Keratinocyte (primary cell): ENCODE measurements at regions not wholly inside any gene's neighbourhood (a gene's known extent, or its start where the extent isn't known, plus 50 kb on each side); places are given as distances from the start of the nearest gene placed in this dataset.
"Not testable (repeated sequence)": the region's sequence is repeated elsewhere in the genome, so short reads cannot be mapped to it uniquely, and the experiment has no call there.

Experiments
- CTCF ChIP-seq, 3 experiments: IDR thresholded peaks in 1 of 3; conservative IDR thresholded peaks in 1 of 3; optimal IDR thresholded peaks in 1 of 3; 2 replicates in 2 of 3; 3 replicates in 1 of 3; pipeline versions ENCODE3 to v1.5.1; 2011; ENCODE audit warnings: low read length in 3 of 3, mild to moderate bottlenecking in 3 of 3, moderate library complexity in 2 of 3, control low read depth in 1 of 3, inconsistent platforms in 1 of 3; ENCODE audit not compliant: insufficient read depth in 2 of 3; ENCODE audit errors: extremely low read depth in 1 of 3
- EZH2 ChIP-seq: IDR thresholded peaks from one replicate; pipeline ENCODE4 v1.6.1; 2012; ENCODE audit warnings: inconsistent platforms, mild to moderate bottlenecking, low read length, moderate library complexity

GRCh38 chrX:728639-729038, 98.0 kb downstream of the SHOX start:
- TF ChIP-seq CTCF (optimal IDR thresholded peaks at IDR 0.05 in 1 of 3, IDR thresholded peaks at IDR 0.05 in 1 of 3, conservative IDR thresholded peaks at IDR 0.05 in 1 of 3; ENCODE audit: extremely low read depth in 1 of 3, insufficient read depth in 2 of 3, low read length in 3 of 3); EZH2: not testable (repeated sequence)
